Upper lobe of left lung (tissue), 6 donors: ENCODE measurements at regions not wholly inside any gene's neighbourhood (a gene's known extent, or its start where the extent isn't known, plus 50 kb on each side); places are given as distances from the start of the nearest gene placed in this dataset.

Source experiments
- ATAC-seq, 2 donors: fragments of 200-7000 bp; cut with Tn5 transposase; one replicate each; pipeline ENCODE4 v1.9.1; 2022; ENCODE audit warnings: mild to moderate bottlenecking in 2 of 2, moderate library complexity in 2 of 2; ENCODE audit not compliant: low FRiP score in 2 of 2
- DNase-seq, 2 donors: peaks; one replicate each; pipeline ENCODE4 v3.0.0-alpha.2; 2019 to 2020
- H3K27ac ChIP-seq, 4 donors: fragments of 200-600 bp; sonication (generic); one replicate each; pipeline ENCODE4 v1.5.1; 2016 to 2019
- H3K27me3 ChIP-seq, 4 donors: fragments of 200-600 bp; sonication (generic); one replicate each; pipeline ENCODE4 v1.5.1; 2017 to 2019
- H3K36me3 ChIP-seq, 4 donors: fragments of 200-600 bp; sonication (generic); one replicate each; pipeline ENCODE4 v1.5.1; 2016 to 2019
- H3K4me1 ChIP-seq, 4 donors: fragments of 200-600 bp; sonication (generic); one replicate each; pipeline ENCODE4 v1.5.1; 2018 to 2019
- H3K4me3 ChIP-seq, 4 donors: fragments of 200-600 bp; sonication (generic); one replicate each; pipeline ENCODE4 v1.5.1; 2017 to 2019; ENCODE audit warnings: mild to moderate bottlenecking in 2 of 4, moderate library complexity in 1 of 4
- H3K9me3 ChIP-seq, 4 donors: fragments of 200-600 bp; sonication (generic); one replicate each; pipeline ENCODE4 v1.5.1; 2018 to 2019
- CTCF ChIP-seq, 6 experiments: fragments of 450-650 bp in 4 of 6; fragments of 200-600 bp in 2 of 6; sonication (generic) in 2 of 6; IDR thresholded peaks; one replicate each; pipeline ENCODE4 v1.5.1; 2016 to 2019; ENCODE audit warnings: antibody characterized with exemption in 6 of 6
- EP300 ChIP-seq, 4 donors: sonication (generic); formaldehyde crosslinking; IDR thresholded peaks; one replicate each; pipeline ENCODE4 v1.5.1; 2017; ENCODE audit warnings: antibody characterized with exemption in 4 of 4, control low read depth in 2 of 4
- POLR2A ChIP-seq, 4 donors: fragments of 450-650 bp; IDR thresholded peaks; one replicate each; pipeline ENCODE4 v1.5.1; 2016 to 2017; ENCODE audit warnings: antibody characterized with exemption in 4 of 4, mild to moderate bottlenecking in 2 of 4
- POLR2AphosphoS5 ChIP-seq, 2 donors: sonication (generic); formaldehyde crosslinking; IDR thresholded peaks; one replicate each; pipeline ENCODE4 v1.5.1; 2017; ENCODE audit warnings: antibody characterized with exemption in 2 of 2
- WGBS, 2 donors: methylation state at CpG; one replicate each; pipeline ENCODE4 v1.1.5; 2017 to 2018; 5-methylcytosine and 5-hydroxymethylcytosine counted together
- donor health status: DM: no; HTN: no; CAD: no; lungs with moderate emphysema.
- donor health status: DM: no; HTN: yes; CAD: no; lungs with severe emphysema.

DNA sequence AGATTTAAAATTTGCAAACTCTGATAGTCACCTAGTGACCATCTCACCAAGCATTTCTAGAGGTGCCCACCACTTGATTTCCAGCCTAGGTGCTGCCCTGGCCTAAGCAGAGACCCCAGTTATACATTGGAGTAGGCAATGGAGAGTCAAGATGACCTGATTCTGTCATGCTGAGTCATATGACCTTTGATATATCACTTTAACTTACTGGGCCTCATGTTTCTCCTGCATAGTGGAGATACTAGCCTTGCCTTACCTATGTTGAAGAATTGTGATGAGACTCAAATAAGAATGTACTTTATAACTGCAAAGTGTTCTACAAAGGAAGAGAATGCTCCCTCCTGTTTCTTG is 75.5 kb upstream of the XCR1 start:
- Histone ChIP-seq H3K36me3 (no peaks in the 10 kb centered on the region), H3K4me1 (peaks cover 5 to 23% (median 19%) of the 10 kb centered on the region in 4 donors)
- no peak for DNase-seq

GRCh38 chr3:46102059-46102779 is 74.9 kb upstream of the XCR1 start:
- H3K4me1 ChIP-seq: peaks cover 7 to 26% (median 23%) of the 10 kb centered on the region in 4 donors
- H3K36me3 ChIP-seq: no peaks in the 10 kb centered on the region
- no peaks in the 10 kb centered on the region for H3K9me3 ChIP-seq
- TF ChIP-seq POLR2AphosphoS5 (IDR thresholded peaks at IDR 0.05) (no peak), CTCF (IDR thresholded peaks at IDR 0.05) (no peak), POLR2A (IDR thresholded peaks at IDR 0.05) (no peak), EP300 (IDR thresholded peaks at IDR 0.05) (no peak)
- H3K4me3 ChIP-seq: no peak overlapping the region
- 50 to 57% methylated on average over 2 of the region's 2 CpGs for WGBS, 2 donors
- ATAC-seq: no peak
- no peak overlapping the region for H3K27ac ChIP-seq
- H3K27me3 ChIP-seq: no peaks in the 10 kb centered on the region
- DNase-seq: no peak

More for the DNA sequence above, 75.5 kb upstream of the XCR1 start:
- no peak overlapping the region for H3K27ac ChIP-seq
- no peak for ATAC-seq
- no peak overlapping the region for H3K4me3 ChIP-seq
- no peak for TF ChIP-seq POLR2AphosphoS5 (IDR thresholded peaks at IDR 0.05)
- no peak for TF ChIP-seq POLR2A (IDR thresholded peaks at IDR 0.05)
- no peak for TF ChIP-seq CTCF (IDR thresholded peaks at IDR 0.05)
- TF ChIP-seq EP300 (IDR thresholded peaks at IDR 0.05): no peak
- H3K9me3 ChIP-seq: no peaks in the 10 kb centered on the region
- H3K27me3 ChIP-seq: no peaks in the 10 kb centered on the region

GRCh38 chr3:46100812-46101211 is 73.5 kb upstream of the XCR1 start:
- peaks cover 16 to 28% (median 25%) of the 10 kb centered on the region in 4 donors for H3K4me1 ChIP-seq
- WGBS, 2 donors: 54 to 77% methylated on average over 2 of the region's 2 CpGs
- DNase-seq: peak in 1 of 2 donors; percentile 55
- no peaks in the 10 kb centered on the region for H3K27me3 ChIP-seq
- ATAC-seq: peak; percentile 60 to 73
- no peaks in the 10 kb centered on the region for H3K36me3 ChIP-seq
- no peak overlapping the region for H3K4me3 ChIP-seq
- H3K9me3 ChIP-seq: no peaks in the 10 kb centered on the region
- peak in 1 of 4 donors; percentile 14 for TF ChIP-seq EP300 (IDR thresholded peaks at IDR 0.05)
- TF ChIP-seq CTCF (IDR thresholded peaks at IDR 0.05): no peak
- peak in 1 of 4 donors; percentile 32 for TF ChIP-seq POLR2A (IDR thresholded peaks at IDR 0.05)
- TF ChIP-seq POLR2AphosphoS5 (IDR thresholded peaks at IDR 0.05): peak in 1 of 2 donors; percentile 63
- peak overlapping the region; percentile 61 to 80 (median 66) for H3K27ac ChIP-seq

- no peaks in the 10 kb centered on the region for H3K36me3 ChIP-seq
- no peak overlapping the region for H3K4me3 ChIP-seq
- 41 to 45% methylated on average over 2 of the region's 2 CpGs for WGBS, 2 donors
- DNase-seq (peak in 1 of 2 donors; percentile 72), ATAC-seq (peak in 1 of 2 donors; percentile 74)
- H3K27ac ChIP-seq: peak overlapping the region; percentile 79 to 89 (median 86)
- H3K4me1 ChIP-seq: peaks cover 16 to 27% (median 23%) of the 10 kb centered on the region in 4 donors
- H3K27me3 ChIP-seq: no peaks in the 10 kb centered on the region
- no peak for TF ChIP-seq EP300 (IDR thresholded peaks at IDR 0.05)
- TF ChIP-seq POLR2AphosphoS5 (IDR thresholded peaks at IDR 0.05): peak; percentile 49 to 87
- TF ChIP-seq CTCF (IDR thresholded peaks at IDR 0.05): no peak
- TF ChIP-seq POLR2A (IDR thresholded peaks at IDR 0.05): peak in 1 of 4 donors; percentile 54
- H3K9me3 ChIP-seq: no peaks in the 10 kb centered on the region
Observed at GRCh38 chr3:46098319-46098761, 71.1 kb upstream of the XCR1 start.
